SK-N-MC (cell line): ENCODE measurements at regions not wholly inside any gene's neighbourhood (a gene's known extent, or its start where the extent isn't known, plus 50 kb on each side); places are given as distances from the start of the nearest gene placed in this dataset.

Experiments
- EZH2 ChIP-seq: fragments of 200-600 bp; sonication (generic); IDR thresholded peaks from one replicate; pipeline ENCODE4 v1.6.1; 2017; ENCODE audit warnings: antibody characterized with exemption
- FOXP2 ChIP-seq: optimal IDR thresholded peaks from 2 replicates; pipeline ENCODE3; 2011; ENCODE audit warnings: mild to moderate bottlenecking, moderate library complexity; ENCODE audit not compliant: insufficient read depth; ENCODE audit errors: extremely low read length, control extremely low read depth
- POLR2AphosphoS5 ChIP-seq: IDR thresholded peaks from 2 replicates; pipeline ENCODE4 v1.6.1; 2012; ENCODE audit warnings: mild to moderate bottlenecking, low read depth, low read length, borderline replicate concordance

DNA sequence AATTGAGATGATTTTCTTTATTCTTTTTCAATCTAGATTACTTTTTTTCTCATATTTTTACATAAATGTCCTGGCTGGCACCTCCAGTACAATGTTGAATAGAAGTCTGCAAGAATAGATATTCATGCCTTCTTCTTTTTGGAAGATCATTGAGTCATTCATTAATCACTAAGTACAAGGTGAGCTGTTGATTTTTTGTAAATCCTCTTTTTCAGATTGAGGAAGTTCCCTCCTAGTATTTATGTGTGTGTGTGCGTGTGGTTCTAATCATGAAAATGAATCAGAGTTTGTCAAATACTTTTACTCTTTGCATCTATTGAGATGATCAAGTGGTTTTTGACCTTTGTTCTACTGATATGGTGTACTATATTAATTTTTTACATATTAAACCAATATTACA, 859.3 kb downstream of the KCNT2 start:
- TF ChIP-seq EZH2 = no peak
- TF ChIP-seq POLR2AphosphoS5 = no peak
- TF ChIP-seq FOXP2 = no peak
